SK-N-SH treated with all-trans-retinoic acid at 6 μM for 48 hours (cell line): ENCODE measurements at regions not wholly inside any gene's neighbourhood (a gene's known extent, or its start where the extent isn't known, plus 50 kb on each side); places are given as distances from the start of the nearest gene placed in this dataset.

Experiments
- CSDC2 ChIP-seq: fragments of 250-450 bp; sonication (Bioruptor Pico); IDR thresholded peaks from 2 replicates; pipeline ENCODE4 v1.5.0; 2020; ENCODE audit warnings: mild to moderate bottlenecking, moderate library complexity
- PATZ1 ChIP-seq: fragments of 250-450 bp; sonication (Bioruptor Pico); IDR thresholded peaks from 2 replicates; pipeline ENCODE4 v1.8.0; 2020; ENCODE audit warnings: mild to moderate bottlenecking, moderate library complexity, borderline replicate concordance
- POU6F1 ChIP-seq: fragments of 250-450 bp; sonication (Bioruptor Pico); IDR thresholded peaks from 2 replicates; pipeline ENCODE4 v1.8.0; 2021; ENCODE audit warnings: low read depth, mild to moderate bottlenecking, moderate library complexity, borderline replicate concordance
- PPARA ChIP-seq: fragments of 250-450 bp; sonication (Bioruptor Pico); IDR thresholded peaks from 2 replicates; pipeline ENCODE4 v1.5.0; 2020; ENCODE audit warnings: mild to moderate bottlenecking, borderline replicate concordance
- ZNF565 ChIP-seq: fragments of 450-650 bp; formaldehyde crosslinking; conservative IDR thresholded peaks from 2 replicates; pipeline ENCODE4 v1.5.0; 2020; ENCODE audit warnings: low read depth, mild to moderate bottlenecking, moderate library complexity

- TF ChIP-seq PATZ1: no peak
- TF ChIP-seq POU6F1 (CRISPR knock-in tag): no peak
- no peak for TF ChIP-seq ZNF565 (CRISPR knock-in tag)
- TF ChIP-seq CSDC2 (CRISPR knock-in tag): no peak
- no peak for TF ChIP-seq PPARA (CRISPR knock-in tag)
Measured at GRCh38 chr4:157907226-157907946, 265.4 kb downstream of the GASK1B start.
